HG03025 (cell line): ENCODE measurements at regions not wholly inside any gene's neighbourhood (a gene's known extent, or its start where the extent isn't known, plus 50 kb on each side); places are given as distances from the start of the nearest gene placed in this dataset.

Experiments used
- ATAC-seq: cut with Tn5 transposase; IDR thresholded peaks from one replicate; pipeline ENCODE4 v1.9.1; 2021; ENCODE audit warnings: mild to moderate bottlenecking, moderate library complexity; ENCODE audit not compliant: unreplicated experiment, low FRiP score

- ATAC-seq, result no peak
Measured at GRCh38 chr14:62130441-62130840, 368.2 kb downstream of the SNAPC1 start.

DNA sequence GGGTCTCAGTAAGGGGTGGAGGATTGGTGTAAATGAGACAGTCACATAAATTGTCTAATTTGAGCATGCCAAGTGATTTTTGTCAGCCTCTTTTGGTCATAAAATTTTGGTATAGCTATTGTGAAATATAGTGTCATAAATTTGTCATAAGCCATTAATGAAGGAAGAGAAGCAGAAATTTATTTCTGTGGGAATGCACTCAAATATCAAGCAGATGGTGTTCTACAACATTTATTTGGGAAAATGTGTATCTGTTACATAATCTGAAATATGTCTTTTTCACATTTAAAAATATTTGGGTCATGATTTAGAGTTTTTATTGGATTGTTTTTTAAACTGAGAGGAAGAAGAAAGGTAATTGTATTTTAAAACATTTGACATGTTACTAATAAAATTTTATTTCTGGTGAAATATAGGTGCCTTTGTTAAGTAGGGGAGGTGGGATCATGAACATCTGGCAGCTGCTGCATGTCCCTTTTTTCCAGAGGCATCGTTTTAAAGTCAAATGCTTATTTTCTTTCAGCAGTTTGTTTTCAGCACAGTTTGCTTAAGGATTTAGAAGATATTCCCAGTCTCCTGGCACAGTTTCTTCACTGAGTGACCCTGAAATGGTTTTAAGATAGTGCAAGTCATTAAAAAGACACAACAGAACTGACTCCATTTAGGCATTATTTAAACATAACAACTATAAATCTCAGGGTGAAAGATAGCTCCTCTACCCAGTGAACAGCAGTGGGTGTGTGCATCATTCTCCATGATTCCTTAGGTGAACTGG is 371.7 kb downstream of the SNAPC1 start:
- no peak for ATAC-seq

DNA sequence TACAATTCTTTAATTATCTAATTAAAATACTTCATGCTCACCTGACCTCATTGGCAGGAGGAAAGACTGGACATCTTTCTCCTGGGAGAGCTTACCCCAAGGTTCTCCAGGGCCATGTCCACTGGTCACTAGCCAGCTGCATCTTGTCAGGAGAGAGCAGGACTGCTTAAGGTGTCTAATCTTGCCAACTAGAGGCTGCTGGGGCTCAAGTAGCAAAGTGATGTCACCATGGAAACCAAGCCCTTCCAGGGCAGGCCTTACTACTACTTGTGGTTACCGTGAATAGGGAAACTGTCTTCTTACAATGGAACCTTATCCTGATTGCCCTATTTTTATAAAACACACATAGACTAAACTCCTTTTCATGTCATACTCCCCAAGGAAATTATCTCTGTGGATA is 376.4 kb downstream of the SNAPC1 start:
- ATAC-seq, result no peak

- ATAC-seq, result no peak
Measured at GRCh38 chr14:62141139-62141538, 378.9 kb downstream of the SNAPC1 start.

DNA sequence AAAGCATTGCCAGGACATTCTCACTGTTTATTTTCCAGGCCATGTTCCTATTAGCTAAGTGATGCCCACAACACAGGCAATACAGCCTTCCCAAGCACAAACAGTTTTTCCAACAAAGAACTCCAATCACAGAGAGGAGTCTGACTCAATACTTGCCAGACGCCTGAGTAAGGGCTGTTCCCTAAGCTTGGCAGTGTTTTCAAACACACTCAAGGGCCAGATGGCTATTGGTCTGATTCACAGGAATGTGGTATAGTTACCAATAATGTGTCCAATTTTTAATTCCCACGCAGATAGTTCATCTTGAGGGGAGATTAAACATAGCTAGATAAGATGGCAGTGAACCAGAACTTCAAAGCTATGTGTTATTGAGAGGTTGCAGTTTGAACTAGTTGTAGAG is 381.0 kb downstream of the SNAPC1 start:
- ATAC-seq, result no peak

DNA sequence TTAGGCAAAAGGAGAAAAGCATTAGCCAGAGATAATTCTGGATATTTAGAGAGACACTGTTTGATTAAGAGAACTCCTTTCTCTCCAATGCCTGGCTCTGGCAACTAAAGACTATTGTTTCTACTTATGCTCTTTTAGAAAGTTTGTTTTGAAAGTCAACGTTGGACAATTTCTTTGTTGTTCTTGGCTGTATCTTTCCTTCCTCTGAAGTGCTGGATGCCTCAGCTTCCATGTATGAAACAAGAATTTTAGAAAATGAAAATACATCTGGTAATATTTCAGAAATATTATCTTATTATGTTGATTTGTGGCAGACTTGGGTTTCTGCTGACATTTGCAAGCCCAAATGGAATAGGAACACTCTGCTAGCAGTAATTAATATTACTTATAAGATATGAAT is 382.6 kb downstream of the SNAPC1 start:
- ATAC-seq, result no peak

DNA sequence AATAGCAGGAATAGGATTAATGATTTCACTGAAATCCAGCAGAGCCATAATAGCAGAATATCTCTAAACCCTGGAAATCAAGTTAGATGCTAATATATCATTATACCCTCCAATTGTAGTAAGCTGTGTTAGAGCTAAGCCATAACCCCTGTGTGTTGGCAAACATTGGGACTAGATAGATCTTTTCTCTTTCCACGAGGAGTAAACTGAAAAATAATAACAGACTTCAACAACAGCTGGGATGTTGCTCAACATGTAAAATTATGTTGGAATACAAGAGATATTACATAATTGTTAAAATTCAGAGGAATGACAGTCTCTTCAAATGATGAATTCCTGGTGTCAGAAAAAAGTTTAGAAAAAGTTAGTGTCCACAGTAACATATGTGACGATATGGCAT is 383.8 kb downstream of the SNAPC1 start:
- no peak for ATAC-seq

GRCh38 chr14:62156052-62156451 is 393.8 kb downstream of the SNAPC1 start:
- no peak for ATAC-seq

GRCh38 chr14:62158779-62159178 is 396.6 kb downstream of the SNAPC1 start:
- no peak for ATAC-seq

DNA sequence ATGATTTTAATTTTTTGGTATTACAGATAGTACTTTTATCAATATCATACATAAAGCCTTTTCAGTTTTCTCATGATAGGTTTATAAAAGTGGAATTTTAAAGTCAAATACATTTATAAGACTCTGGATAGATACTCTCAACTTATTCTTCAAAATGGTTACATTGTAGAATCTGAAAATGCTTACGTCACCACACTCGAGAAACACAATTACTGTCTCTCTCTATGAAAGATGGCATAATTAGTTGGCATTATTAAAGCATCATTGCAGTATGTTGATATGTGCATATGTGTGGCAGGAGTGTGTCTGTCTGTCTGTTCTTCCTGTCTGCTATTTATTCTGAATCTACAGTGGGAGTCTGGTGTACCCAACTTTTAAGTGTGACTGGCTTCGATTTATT is 397.1 kb downstream of the SNAPC1 start:
- ATAC-seq, result no peak

GRCh38 chr14:62162998-62163589 is 400.9 kb downstream of the SNAPC1 start:
- ATAC-seq, result no peak

GRCh38 chr14:62168564-62169155 is 406.4 kb downstream of the SNAPC1 start:
- no peak for ATAC-seq

GRCh38 chr14:62179367-62180018 is 417.3 kb downstream of the SNAPC1 start:
- peak; percentile 57 for ATAC-seq

DNA sequence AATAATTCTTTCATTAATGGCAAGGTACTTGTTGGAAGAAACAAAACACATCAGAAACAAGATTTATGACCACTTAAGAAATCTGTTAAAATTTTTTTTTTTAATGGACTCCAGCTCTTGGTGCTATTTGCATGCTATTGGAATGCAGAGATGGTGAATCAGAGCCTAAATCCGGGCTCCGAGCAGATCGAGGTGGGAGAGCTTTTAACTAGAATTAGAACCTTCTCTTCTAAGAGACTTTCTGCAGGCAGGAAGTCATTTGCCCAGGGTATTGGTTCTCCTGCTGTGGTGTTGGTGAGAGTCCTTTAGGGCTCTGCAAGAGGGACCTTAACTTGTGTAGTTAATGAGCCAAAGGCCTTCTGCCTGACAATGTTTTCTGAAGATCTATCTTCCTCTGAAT is 419.4 kb downstream of the SNAPC1 start:
- no peak for ATAC-seq

DNA sequence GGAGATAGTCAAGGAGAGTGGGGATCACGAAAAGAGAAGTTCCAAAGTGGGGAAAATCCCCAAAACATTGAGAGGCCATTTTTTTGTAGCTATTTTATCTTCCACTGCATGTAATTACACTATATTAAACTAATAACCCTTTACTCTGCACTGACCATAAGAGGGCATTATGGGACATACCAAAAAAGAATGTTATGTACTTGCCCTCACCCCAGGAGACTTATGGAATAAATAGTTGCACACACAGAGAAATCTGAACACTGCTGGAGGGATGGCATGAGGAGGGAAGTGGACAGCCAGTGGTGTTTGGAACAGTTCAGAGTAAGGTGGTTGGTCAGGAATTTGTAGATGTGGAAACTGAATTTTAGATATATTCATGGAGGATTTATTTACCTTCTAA is 422.9 kb downstream of the SNAPC1 start:
- no peak for ATAC-seq

- ATAC-seq, result no peak
Measured at GRCh38 chr14:62187265-62187664, 425.0 kb downstream of the SNAPC1 start.

- ATAC-seq, result no peak
Measured at GRCh38 chr14:62189698-62190097, 427.5 kb downstream of the SNAPC1 start.

DNA sequence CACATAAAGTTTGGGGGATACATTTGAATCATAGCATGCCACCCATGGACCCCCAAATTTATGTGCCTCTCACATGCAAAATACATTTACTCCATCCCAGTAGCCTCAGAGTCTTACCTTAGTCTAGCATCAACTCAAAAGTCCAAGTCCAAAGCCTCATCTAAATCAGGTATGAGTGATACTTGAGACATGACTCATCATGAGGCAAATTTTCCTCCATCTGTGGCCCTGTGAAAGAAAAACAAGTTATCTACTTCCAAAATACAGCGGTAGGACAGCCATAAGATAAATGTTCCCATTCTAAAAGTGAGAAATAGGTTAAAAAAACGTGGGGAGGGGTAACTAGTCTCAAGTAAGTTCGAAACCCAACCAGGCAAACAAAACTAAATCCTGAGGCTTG is 444.2 kb downstream of the SNAPC1 start:
- no peak for ATAC-seq

- no peak for ATAC-seq
Measured at GRCh38 chr14:62209287-62209899, 447.2 kb downstream of the SNAPC1 start.

GRCh38 chr14:62213516-62213915 is 451.3 kb downstream of the SNAPC1 start:
- no peak for ATAC-seq

DNA sequence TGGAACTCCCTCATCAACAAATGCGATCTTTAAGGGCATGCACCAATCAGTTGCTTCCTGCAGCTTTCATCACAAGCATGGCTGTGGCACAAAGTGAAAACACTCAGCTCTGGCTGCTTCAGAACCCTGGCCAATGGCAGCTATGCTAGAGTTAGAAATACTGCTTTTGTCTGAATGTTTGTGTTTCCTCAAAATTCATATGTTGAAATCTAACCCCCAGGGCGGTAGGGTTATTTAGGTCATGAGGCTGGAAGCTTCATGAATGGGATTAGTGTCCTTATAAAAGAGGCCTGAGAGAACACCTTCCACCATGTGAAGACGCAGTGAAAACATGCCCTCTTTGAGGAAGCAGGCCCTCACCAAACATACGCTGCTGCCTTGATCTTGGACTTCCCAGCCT is 453.9 kb downstream of the SNAPC1 start:
- ATAC-seq, result no peak
